Karpas-422 (cell line): ENCODE measurements at regions not wholly inside any gene's neighbourhood (a gene's known extent, or its start where the extent isn't known, plus 50 kb on each side); places are given as distances from the start of the nearest gene placed in this dataset.

ENCODE experiments used
- DNase-seq: peaks from one replicate; pipeline ENCODE4 v3.0.0-alpha.2; 2015
- H2AFZ ChIP-seq: fragments of 200-600 bp; sonication (generic); 2 replicates; pipeline ENCODE4 v1.6.1; 2014; ENCODE audit warnings: antibody characterized with exemption, low read length, mixed read lengths
- H3K27ac ChIP-seq: fragments of 200-600 bp; sonication (generic); 2 replicates; pipeline ENCODE4 v1.5.1; 2014; ENCODE audit warnings: mild to moderate bottlenecking, low read length, moderate library complexity
- H3K27me3 ChIP-seq: fragments of 200-600 bp; sonication (generic); 2 replicates; pipeline ENCODE4 v1.6.1; 2014; ENCODE audit warnings: low read length, mixed read lengths
- H3K36me3 ChIP-seq: fragments of 200-600 bp; sonication (generic); 2 replicates; pipeline ENCODE4 v1.6.1; 2014; ENCODE audit warnings: low read length, mixed read lengths; ENCODE audit not compliant: insufficient read depth
- H3K4me1 ChIP-seq: fragments of 200-600 bp; sonication (generic); 2 replicates; pipeline ENCODE4 v1.6.1; 2014; ENCODE audit warnings: mild to moderate bottlenecking, low read length, mixed read lengths
- H3K4me2 ChIP-seq: fragments of 200-600 bp; sonication (generic); 2 replicates; pipeline ENCODE4 v1.6.1; 2014; ENCODE audit warnings: low read length, low read depth, mild to moderate bottlenecking; ENCODE audit not compliant: poor library complexity, severe bottlenecking
- H3K4me3 ChIP-seq: fragments of 200-600 bp; sonication (generic); 2 replicates; pipeline ENCODE4 v1.5.1; 2014; ENCODE audit warnings: mild to moderate bottlenecking, antibody characterized with exemption, low read length, mixed read lengths
- H3K79me2 ChIP-seq: fragments of 200-600 bp; sonication (generic); 2 replicates; pipeline ENCODE4 v1.6.1; 2014; ENCODE audit warnings: mild to moderate bottlenecking, low read length, mixed read lengths
- H3K9ac ChIP-seq: fragments of 200-600 bp; sonication (generic); 2 replicates; pipeline ENCODE4 v1.6.0; 2014; ENCODE audit warnings: low read length
- H3K9me2 ChIP-seq: fragments of 200-600 bp; sonication (generic), shearing (Covaris generic); replicated peaks from 2 replicates; pipeline ENCODE4 v1.6.0; 2014; ENCODE audit warnings: mild to moderate bottlenecking, low read length, moderate library complexity; ENCODE audit not compliant: insufficient read depth
- H3K9me3 ChIP-seq: fragments of 300-700, 200-600 bp; sonication (generic); 2 replicates; pipeline ENCODE4 v1.6.1; 2014; ENCODE audit warnings: low read length, mixed read lengths
- H4K20me1 ChIP-seq: fragments of 200-600 bp; sonication (generic); 2 replicates; pipeline ENCODE4 v1.6.1; 2014; ENCODE audit warnings: mild to moderate bottlenecking, antibody characterized with exemption, low read length, low read depth; ENCODE audit not compliant: insufficient read depth

GRCh38 chr2:139067072-139067471 lies 286.9 kb upstream of the NXPH2 start:
- H3K4me3 ChIP-seq, result no peak overlapping the region
- H3K27me3 ChIP-seq, result no peaks in the 10 kb centered on the region
- H3K9ac ChIP-seq, result no peak overlapping the region
- H3K36me3 ChIP-seq, result no peaks in the 10 kb centered on the region
- no peaks in the 10 kb centered on the region for H3K79me2 ChIP-seq
- no peaks in the 10 kb centered on the region for H4K20me1 ChIP-seq
- no peak overlapping the region for H2AFZ ChIP-seq
- H3K4me1 ChIP-seq, result no peaks in the 10 kb centered on the region
- DNase-seq, result no peak
- no peak overlapping the region for H3K4me2 ChIP-seq
- no peaks in the 10 kb centered on the region for H3K9me2 ChIP-seq
- H3K9me3 ChIP-seq, result peaks cover 32% of the 10 kb centered on the region
- H3K27ac ChIP-seq, result no peak overlapping the region

DNA sequence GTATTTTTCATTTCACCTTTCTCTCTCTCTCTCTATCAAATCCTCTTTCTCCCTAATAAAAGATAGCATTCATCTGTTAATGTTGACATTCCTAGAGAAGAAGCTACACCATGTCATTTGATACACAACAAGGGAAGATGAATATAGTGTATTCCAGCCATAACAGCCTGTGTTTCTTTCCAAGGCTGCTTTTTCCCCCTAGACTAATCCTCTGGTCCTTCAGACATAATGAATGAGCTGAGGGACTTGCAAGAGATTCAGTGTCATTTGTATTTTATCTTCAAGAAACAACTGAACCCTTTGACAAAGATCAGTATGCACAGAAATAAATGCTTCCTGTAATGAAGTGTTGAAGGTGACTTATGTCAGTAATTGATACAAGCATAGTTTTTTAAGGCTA lies 284.0 kb upstream of the NXPH2 start:
- H3K36me3 ChIP-seq, result no peaks in the 10 kb centered on the region
- H3K9me3 ChIP-seq, result peaks cover 29% of the 10 kb centered on the region
- H3K4me2 ChIP-seq, result no peak overlapping the region
- no peaks in the 10 kb centered on the region for H4K20me1 ChIP-seq
- no peaks in the 10 kb centered on the region for H3K79me2 ChIP-seq
- H2AFZ ChIP-seq, result no peak overlapping the region
- H3K4me3 ChIP-seq, result no peak overlapping the region
- no peaks in the 10 kb centered on the region for H3K9me2 ChIP-seq
- no peak overlapping the region for H3K9ac ChIP-seq
- H3K27ac ChIP-seq, result no peak overlapping the region
- DNase-seq, result no peak
- H3K27me3 ChIP-seq, result no peaks in the 10 kb centered on the region
- H3K4me1 ChIP-seq, result no peaks in the 10 kb centered on the region

GRCh38 chr2:139059617-139060016 lies 279.4 kb upstream of the NXPH2 start:
- Histone ChIP-seq H3K4me1 (no peaks in the 10 kb centered on the region), H3K4me2 (no peak overlapping the region), H3K36me3 (no peaks in the 10 kb centered on the region), H3K9me3 (peaks cover 12% of the 10 kb centered on the region), H3K9me2 (no peaks in the 10 kb centered on the region), H3K9ac (no peak overlapping the region), H3K4me3 (no peak overlapping the region), H3K27me3 (no peaks in the 10 kb centered on the region), H3K27ac (no peak overlapping the region), H4K20me1 (no peaks in the 10 kb centered on the region), H2AFZ (no peak overlapping the region), H3K79me2 (no peaks in the 10 kb centered on the region)
- no peak for DNase-seq

GRCh38 chr2:139055202-139055601 lies 275.0 kb upstream of the NXPH2 start:
- no peaks in the 10 kb centered on the region for H3K36me3 ChIP-seq
- H3K4me3 ChIP-seq, result no peak overlapping the region
- H3K9me2 ChIP-seq, result no peaks in the 10 kb centered on the region
- peaks cover 26% of the 10 kb centered on the region for H3K9me3 ChIP-seq
- no peak overlapping the region for H2AFZ ChIP-seq
- no peaks in the 10 kb centered on the region for H4K20me1 ChIP-seq
- no peaks in the 10 kb centered on the region for H3K4me1 ChIP-seq
- no peak for DNase-seq
- no peaks in the 10 kb centered on the region for H3K79me2 ChIP-seq
- H3K27ac ChIP-seq, result no peak overlapping the region
- H3K9ac ChIP-seq, result no peak overlapping the region
- H3K27me3 ChIP-seq, result no peaks in the 10 kb centered on the region
- no peak overlapping the region for H3K4me2 ChIP-seq

DNA sequence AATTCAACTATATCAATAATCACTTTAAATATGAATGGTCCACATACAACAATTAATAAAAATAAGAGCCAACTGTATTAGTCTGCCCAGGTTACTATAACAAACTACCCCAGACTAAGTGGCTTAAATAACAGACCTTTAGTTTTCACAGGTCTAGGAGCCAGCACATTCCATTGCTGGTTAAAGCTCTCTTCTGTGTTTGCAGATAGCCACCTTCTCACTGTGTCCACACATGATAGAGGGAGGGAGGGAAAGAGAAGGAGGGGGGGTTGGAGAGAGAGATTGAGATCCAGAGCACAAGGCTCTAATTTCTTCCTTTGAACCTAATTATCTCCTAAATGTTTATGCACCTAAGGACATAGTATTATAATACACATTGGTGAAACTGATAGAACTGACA lies 267.8 kb upstream of the NXPH2 start:
- Histone ChIP-seq H2AFZ (no peak overlapping the region), H3K36me3 (no peaks in the 10 kb centered on the region), H3K27me3 (no peaks in the 10 kb centered on the region), H3K79me2 (no peaks in the 10 kb centered on the region), H3K9me2 (no peaks in the 10 kb centered on the region), H3K4me3 (no peak overlapping the region), H3K27ac (no peak overlapping the region), H3K9me3 (peaks cover 22% of the 10 kb centered on the region), H3K4me2 (no peak overlapping the region), H4K20me1 (no peaks in the 10 kb centered on the region), H3K4me1 (no peaks in the 10 kb centered on the region), H3K9ac (no peak overlapping the region)
- no peak for DNase-seq

DNA sequence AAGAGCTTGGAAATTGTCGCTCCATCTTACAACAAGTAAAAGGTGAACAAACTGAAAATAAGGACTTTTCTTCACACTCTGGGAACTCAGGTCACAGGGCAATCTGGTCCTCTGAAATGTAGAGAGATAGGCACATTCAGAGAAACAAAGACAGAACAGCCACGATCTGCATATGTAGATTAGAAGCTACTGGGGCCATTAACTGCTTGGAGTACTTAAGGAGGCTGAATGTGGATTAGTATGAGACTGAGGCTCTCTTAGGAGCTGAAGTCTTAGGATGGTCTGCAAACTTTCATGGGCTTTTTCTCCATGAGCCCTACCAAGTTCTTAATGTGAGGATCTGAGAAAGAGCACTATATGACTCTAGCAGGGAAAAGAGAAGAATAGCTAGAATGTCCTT lies 265.3 kb upstream of the NXPH2 start:
- no peak overlapping the region for H3K9ac ChIP-seq
- no peaks in the 10 kb centered on the region for H3K36me3 ChIP-seq
- H3K27me3 ChIP-seq, result no peaks in the 10 kb centered on the region

DNA sequence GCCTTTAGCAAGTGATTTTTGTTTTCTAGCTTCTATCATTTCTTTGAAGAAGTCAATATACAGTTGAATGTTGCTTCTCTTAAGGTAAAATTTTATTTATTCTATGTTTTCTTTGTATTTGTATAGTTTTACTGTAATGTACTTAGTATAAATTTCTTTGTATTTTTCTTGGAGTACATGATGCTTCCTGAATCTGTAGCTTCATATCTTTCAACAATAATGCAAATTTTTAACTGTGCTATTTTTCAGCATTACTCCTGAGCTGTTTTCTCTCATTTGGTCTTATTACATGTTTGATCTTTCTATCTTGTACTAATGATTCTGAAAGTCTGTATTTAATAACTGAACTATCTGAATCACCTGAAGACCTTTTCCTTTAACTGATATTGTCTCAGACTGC lies 253.9 kb upstream of the NXPH2 start:
- Histone ChIP-seq H3K9ac (no peak overlapping the region), H3K27ac (no peak overlapping the region), H3K79me2 (no peaks in the 10 kb centered on the region), H2AFZ (no peak overlapping the region), H3K36me3 (no peaks in the 10 kb centered on the region), H3K4me1 (no peaks in the 10 kb centered on the region), H4K20me1 (no peaks in the 10 kb centered on the region), H3K4me3 (no peak overlapping the region), H3K4me2 (no peak overlapping the region), H3K9me3 (peaks cover 24% of the 10 kb centered on the region), H3K9me2 (no peaks in the 10 kb centered on the region), H3K27me3 (no peaks in the 10 kb centered on the region)
- no peak for DNase-seq

More for the DNA sequence above, 265.3 kb upstream of the NXPH2 start:
- H2AFZ ChIP-seq, result no peak overlapping the region
- peaks cover 23% of the 10 kb centered on the region; the same call in 1 of the 2 replicates for H3K9me3 ChIP-seq
- no peaks in the 10 kb centered on the region for H4K20me1 ChIP-seq
- H3K79me2 ChIP-seq, result no peaks in the 10 kb centered on the region
- no peaks in the 10 kb centered on the region for H3K9me2 ChIP-seq
- H3K4me1 ChIP-seq, result no peaks in the 10 kb centered on the region
- DNase-seq, result no peak
- H3K4me2 ChIP-seq, result no peak overlapping the region
- H3K27ac ChIP-seq, result no peak overlapping the region
- H3K4me3 ChIP-seq, result no peak overlapping the region

GRCh38 chr2:139033300-139033699 lies 253.1 kb upstream of the NXPH2 start:
- no peaks in the 10 kb centered on the region for H4K20me1 ChIP-seq
- H3K27me3 ChIP-seq, result no peaks in the 10 kb centered on the region
- H3K4me1 ChIP-seq, result no peaks in the 10 kb centered on the region
- H3K27ac ChIP-seq, result no peak overlapping the region
- H3K4me2 ChIP-seq, result no peak overlapping the region
- no peak overlapping the region for H2AFZ ChIP-seq
- peaks cover 20% of the 10 kb centered on the region for H3K9me3 ChIP-seq
- no peak for DNase-seq
- no peaks in the 10 kb centered on the region for H3K9me2 ChIP-seq
- H3K9ac ChIP-seq, result no peak overlapping the region
- no peaks in the 10 kb centered on the region for H3K36me3 ChIP-seq
- no peaks in the 10 kb centered on the region for H3K79me2 ChIP-seq
- no peak overlapping the region for H3K4me3 ChIP-seq

DNA sequence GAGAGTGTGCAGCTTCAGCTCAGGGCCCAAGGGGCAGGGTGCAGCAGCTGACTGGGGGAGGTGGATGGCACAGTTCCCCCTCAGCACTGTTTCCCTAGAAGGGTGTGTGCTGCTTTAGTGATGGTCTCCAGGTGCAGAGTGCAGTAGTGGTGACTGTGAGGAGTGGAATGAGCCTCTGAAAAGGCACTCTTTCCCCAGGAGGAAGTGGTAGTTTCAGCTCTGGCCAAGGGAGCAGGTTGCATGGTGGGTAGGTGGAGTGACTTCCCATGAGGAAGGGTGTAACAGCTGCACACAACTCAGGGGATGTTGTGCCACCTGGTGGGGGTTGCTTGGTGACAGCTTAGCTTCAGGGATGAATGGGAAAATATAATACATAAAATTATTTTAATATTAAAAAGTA lies 251.5 kb upstream of the NXPH2 start:
- Histone ChIP-seq H3K36me3 (no peaks in the 10 kb centered on the region), H2AFZ (no peak overlapping the region), H3K27ac (no peak overlapping the region), H3K9me2 (no peaks in the 10 kb centered on the region), H3K9ac (no peak overlapping the region), H3K27me3 (no peaks in the 10 kb centered on the region), H3K9me3 (peaks cover 20% of the 10 kb centered on the region), H3K4me2 (no peak overlapping the region), H4K20me1 (no peaks in the 10 kb centered on the region), H3K4me1 (no peaks in the 10 kb centered on the region), H3K4me3 (no peak overlapping the region), H3K79me2 (no peaks in the 10 kb centered on the region)
- DNase-seq, result no peak
